Activated naive CD4-positive, alpha-beta T cell treated with anti-CD3 and anti-CD28 coated beads for 36 hours (primary cell): ENCODE measurements at regions not wholly inside any gene's neighbourhood (a gene's known extent, or its start where the extent isn't known, plus 50 kb on each side); places are given as distances from the start of the nearest gene placed in this dataset.

ENCODE experiments used
- CTCF ChIA-PET: fragments of 350-600 bp; sonication (Branson Sonifier 250); formaldehyde crosslinking; loops from one replicate; lab custom pipeline; 2021; ENCODE audit warnings: antibody characterized with exemption; lab: Charles Lee
- DNase-seq: peaks from one replicate; pipeline ENCODE4 v3.0.0-alpha.2; 2020
- H3K27ac Mint-ChIP-seq: one replicate; pipeline ENCODE4 v1.8.0; 2021; ENCODE audit warnings: mild to moderate bottlenecking, mixed read lengths
- H3K27me3 Mint-ChIP-seq: one replicate; pipeline ENCODE4 v1.8.0; 2021; ENCODE audit warnings: low read depth, mixed read lengths
- H3K36me3 Mint-ChIP-seq: one replicate; pipeline ENCODE4 v1.8.0; 2021; ENCODE audit warnings: low read depth, mixed read lengths
- H3K4me1 Mint-ChIP-seq: one replicate; pipeline ENCODE4 v1.8.0; 2021; ENCODE audit warnings: low read depth, mixed read lengths
- H3K4me3 Mint-ChIP-seq: one replicate; pipeline ENCODE4 v1.8.0; 2021; ENCODE audit warnings: mild to moderate bottlenecking, moderate library complexity, mixed read lengths
- H3K9me3 Mint-ChIP-seq: one replicate; pipeline ENCODE4 v1.8.0; 2021; ENCODE audit warnings: mixed read lengths
- intact Hi-C: fragments of 100-400 bp; cut with micrococcal nuclease; formaldehyde crosslinking; loops from one replicate; pipeline ENCODE4 v1.15.1; 2023

DNA sequence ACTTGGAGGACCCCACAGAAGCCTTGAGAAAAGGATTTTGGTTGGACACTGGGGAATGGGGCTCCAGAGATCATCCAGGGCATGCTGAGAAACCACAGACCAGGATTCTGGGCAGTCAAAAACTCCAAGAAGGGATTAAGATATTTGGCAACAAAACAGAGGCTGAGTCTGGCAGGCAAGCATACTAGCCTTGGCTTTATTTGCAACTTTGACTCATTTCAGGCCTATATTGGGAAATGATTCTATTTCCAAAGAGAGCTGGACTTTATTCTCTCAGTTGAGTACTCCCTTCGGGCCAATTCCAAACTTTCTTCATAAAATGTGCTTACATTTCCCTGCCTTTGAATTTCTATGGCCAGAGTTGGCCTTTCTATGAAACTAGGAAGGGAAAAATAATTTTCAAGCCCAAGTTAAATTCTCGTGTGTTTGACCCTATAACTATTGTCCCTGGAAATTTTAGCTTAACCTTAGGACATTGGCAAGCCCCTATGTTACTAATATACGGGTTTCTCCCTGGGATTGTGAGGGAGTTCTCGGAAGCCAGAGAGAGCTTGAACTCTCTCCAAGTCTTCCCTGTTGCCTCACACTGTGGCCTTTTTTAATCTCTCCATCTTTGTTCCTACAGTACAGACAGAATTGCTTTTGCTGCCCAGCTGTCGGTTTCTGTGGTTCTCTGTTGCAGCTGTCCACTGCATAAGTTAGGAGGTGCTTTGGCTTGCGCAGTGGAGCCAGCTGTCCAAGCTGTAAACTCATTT is 112.6 kb upstream of the FAM9A start:
- Mint-ChIP-seq H3K4me1 (no peaks in the 10 kb centered on the region), H3K9me3 (no peaks in the 10 kb centered on the region), H3K27ac (no peak overlapping the region), H3K27me3 (no peaks in the 10 kb centered on the region), H3K36me3 (no peaks in the 10 kb centered on the region), H3K4me3 (no peak overlapping the region)
- CTCF ChIA-PET, result no interaction called here
- no peak for DNase-seq
- intact Hi-C loops, result no loop called here

- H3K4me3 Mint-ChIP-seq, result no peak overlapping the region
- no peak overlapping the region for H3K27ac Mint-ChIP-seq
- H3K9me3 Mint-ChIP-seq, result no peaks in the 10 kb centered on the region
- CTCF ChIA-PET, result no interaction called here
- DNase-seq, result no peak
- no peaks in the 10 kb centered on the region for H3K36me3 Mint-ChIP-seq
- H3K4me1 Mint-ChIP-seq, result no peaks in the 10 kb centered on the region
- intact Hi-C loops, result no loop called here
- no peaks in the 10 kb centered on the region for H3K27me3 Mint-ChIP-seq
Measured at GRCh38 chrX:8907688-8908087, 106.5 kb upstream of the FAM9A start.

DNA sequence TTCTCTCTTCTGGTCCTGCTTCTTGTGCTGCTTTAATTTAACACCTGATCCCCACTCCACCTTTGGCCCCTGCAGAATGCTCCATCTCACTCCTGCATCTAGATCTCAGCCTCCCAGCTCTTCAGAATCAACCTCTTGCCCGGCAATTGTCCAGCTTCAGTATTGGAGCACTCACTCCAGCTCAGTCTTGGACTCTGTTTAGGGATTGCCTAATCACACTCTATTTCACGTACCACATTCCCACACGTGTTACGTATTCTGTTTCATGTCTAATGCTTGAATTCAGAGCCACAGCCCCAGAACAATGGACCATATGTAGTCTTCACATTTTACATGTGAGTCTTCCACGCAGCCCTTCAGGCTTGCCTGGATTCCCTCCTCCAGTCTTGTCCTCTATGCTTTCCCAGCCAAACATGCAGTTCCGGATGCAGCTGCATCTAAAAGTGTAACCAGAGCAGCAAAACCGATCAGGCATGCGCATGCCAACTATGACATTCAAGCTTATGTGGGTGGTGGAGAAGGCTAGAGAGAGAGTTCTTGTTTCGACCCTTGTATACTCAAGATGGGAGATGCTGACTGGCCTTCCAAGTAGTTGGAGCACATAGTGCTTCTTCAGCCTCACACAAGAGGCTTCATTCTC is 105.2 kb upstream of the FAM9A start:
- intact Hi-C loops, result no loop called here
- no peak for DNase-seq
- Mint-ChIP-seq H3K4me3 (no peak overlapping the region), H3K9me3 (no peaks in the 10 kb centered on the region), H3K27ac (no peak overlapping the region), H3K27me3 (no peaks in the 10 kb centered on the region), H3K36me3 (no peaks in the 10 kb centered on the region), H3K4me1 (no peaks in the 10 kb centered on the region)
- CTCF ChIA-PET, result no interaction called here

DNA sequence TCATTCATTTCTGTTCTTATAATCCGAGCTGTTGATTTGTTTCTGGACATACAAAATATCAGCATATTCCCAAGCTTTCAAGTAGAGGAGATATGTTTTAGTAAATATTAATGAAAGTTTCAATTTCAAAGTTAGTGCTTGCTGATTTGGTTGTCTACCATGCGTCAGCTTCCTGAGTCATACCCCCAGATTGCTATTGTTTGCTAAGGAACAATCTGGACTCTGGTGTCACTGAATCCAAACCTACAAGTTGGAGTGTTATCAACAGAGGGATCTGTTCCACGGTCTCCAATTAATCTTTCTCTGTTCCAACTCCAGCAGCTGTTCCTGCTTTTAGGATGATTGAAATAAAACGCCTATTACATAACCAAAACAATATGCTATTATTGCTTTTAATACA is 96.1 kb upstream of the FAM9A start:
- no peak for DNase-seq
- H3K9me3 Mint-ChIP-seq, result peaks cover 5% of the 10 kb centered on the region
- H3K27ac Mint-ChIP-seq, result no peak overlapping the region
- no peaks in the 10 kb centered on the region for H3K27me3 Mint-ChIP-seq
- H3K36me3 Mint-ChIP-seq, result no peaks in the 10 kb centered on the region
- no peaks in the 10 kb centered on the region for H3K4me1 Mint-ChIP-seq
- CTCF ChIA-PET, result no interaction called here
- intact Hi-C loops, result no loop called here
- H3K4me3 Mint-ChIP-seq, result no peak overlapping the region

- DNase-seq, result no peak
- CTCF ChIA-PET, result interaction anchor here (1.4 kb wide), 1 partner anchor 11 kb away, joined by 4 read pairs; no protein-coding TSS in a partner anchor
- intact Hi-C loops, result no loop called here
- no peaks in the 10 kb centered on the region for H3K36me3 Mint-ChIP-seq
- no peaks in the 10 kb centered on the region for H3K27me3 Mint-ChIP-seq
- no peak overlapping the region for H3K4me3 Mint-ChIP-seq
- no peaks in the 10 kb centered on the region for H3K4me1 Mint-ChIP-seq
- no peak overlapping the region for H3K27ac Mint-ChIP-seq
- peaks cover 8% of the 10 kb centered on the region for H3K9me3 Mint-ChIP-seq
Measured at GRCh38 chrX:8890794-8891193, 89.6 kb upstream of the FAM9A start.

DNA sequence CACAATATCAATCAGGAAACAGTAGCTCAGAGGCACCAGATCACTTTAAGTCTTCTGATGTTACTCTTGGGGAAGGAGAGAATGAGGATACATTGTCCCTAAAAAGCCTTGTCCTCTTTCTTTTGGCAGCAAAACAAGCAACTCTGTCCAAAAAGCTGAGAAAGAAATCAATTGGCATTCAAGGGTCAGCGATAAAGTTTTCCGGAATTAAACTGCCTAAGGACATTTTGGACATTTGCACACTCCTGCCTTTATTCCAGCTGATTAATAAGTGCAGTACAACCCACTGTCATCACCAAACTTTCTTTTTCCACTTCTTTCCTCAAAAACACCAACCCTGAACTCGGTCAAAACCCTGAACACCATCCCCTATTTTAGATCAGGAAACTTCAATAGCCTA is 85.8 kb upstream of the FAM9A start:
- H3K4me1 Mint-ChIP-seq, result no peaks in the 10 kb centered on the region
- CTCF ChIA-PET, result no interaction called here
- peaks cover 3% of the 10 kb centered on the region for H3K9me3 Mint-ChIP-seq
- DNase-seq, result no peak
- H3K4me3 Mint-ChIP-seq, result no peak overlapping the region
- H3K36me3 Mint-ChIP-seq, result no peaks in the 10 kb centered on the region
- H3K27ac Mint-ChIP-seq, result no peak overlapping the region
- intact Hi-C loops, result no loop called here
- no peaks in the 10 kb centered on the region for H3K27me3 Mint-ChIP-seq

- Mint-ChIP-seq H3K4me3 (no peak overlapping the region), H3K4me1 (no peaks in the 10 kb centered on the region), H3K9me3 (no peaks in the 10 kb centered on the region), H3K36me3 (no peaks in the 10 kb centered on the region), H3K27ac (no peak overlapping the region), H3K27me3 (no peaks in the 10 kb centered on the region)
- intact Hi-C loops, result no loop called here
- CTCF ChIA-PET, result interaction anchor here (0.6 to 1.4 kb wide), 4 partner anchors 10 to 392 kb away, joined by 3 to 4 read pairs (median 3); no protein-coding TSS in a partner anchor
- DNase-seq, result peak; percentile 17
Measured at GRCh38 chrX:8879750-8880149, 78.6 kb upstream of the FAM9A start.

DNA sequence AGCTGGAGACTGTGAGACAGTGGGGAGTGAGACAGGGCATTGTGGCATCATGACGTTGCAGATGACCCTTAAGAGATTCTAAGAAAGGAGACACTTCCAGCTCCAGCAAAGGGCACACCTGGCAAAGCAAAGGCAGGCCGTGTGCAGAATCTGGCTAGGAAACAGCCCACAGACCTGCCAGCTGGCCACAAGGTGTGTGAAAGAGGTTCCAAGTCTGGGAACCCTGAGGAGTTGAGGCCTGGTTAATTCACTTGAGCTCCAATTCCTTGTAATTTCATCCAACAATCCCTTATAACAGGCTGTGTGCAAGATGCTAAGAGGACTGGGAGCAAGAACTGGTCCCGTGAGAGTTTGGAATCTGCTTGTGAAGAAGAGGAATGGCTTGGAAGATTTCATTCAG is 72.8 kb upstream of the FAM9A start:
- Mint-ChIP-seq H3K36me3 (no peaks in the 10 kb centered on the region), H3K4me1 (no peaks in the 10 kb centered on the region), H3K27ac (no peak overlapping the region), H3K27me3 (peaks cover 2% of the 10 kb centered on the region), H3K9me3 (no peaks in the 10 kb centered on the region), H3K4me3 (no peak overlapping the region)
- CTCF ChIA-PET, result no interaction called here
- DNase-seq, result no peak
- intact Hi-C loops, result no loop called here

GRCh38 chrX:8873102-8873501 is 71.9 kb upstream of the FAM9A start:
- DNase-seq, result no peak
- Mint-ChIP-seq H3K9me3 (no peaks in the 10 kb centered on the region), H3K36me3 (no peaks in the 10 kb centered on the region), H3K4me1 (no peaks in the 10 kb centered on the region), H3K27ac (no peak overlapping the region), H3K27me3 (peaks cover 5% of the 10 kb centered on the region), H3K4me3 (no peak overlapping the region)
- CTCF ChIA-PET, result no interaction called here
- intact Hi-C loops, result no loop called here

- CTCF ChIA-PET, result no interaction called here
- no peak overlapping the region for H3K4me3 Mint-ChIP-seq
- H3K9me3 Mint-ChIP-seq, result no peaks in the 10 kb centered on the region
- H3K4me1 Mint-ChIP-seq, result no peaks in the 10 kb centered on the region
- no peak for DNase-seq
- H3K36me3 Mint-ChIP-seq, result no peaks in the 10 kb centered on the region
- peaks cover 5% of the 10 kb centered on the region for H3K27me3 Mint-ChIP-seq
- intact Hi-C loops, result no loop called here
- H3K27ac Mint-ChIP-seq, result no peak overlapping the region
Measured at GRCh38 chrX:8870411-8870810, 69.2 kb upstream of the FAM9A start.

- no peak overlapping the region for H3K4me3 Mint-ChIP-seq
- H3K9me3 Mint-ChIP-seq, result no peaks in the 10 kb centered on the region
- H3K36me3 Mint-ChIP-seq, result no peaks in the 10 kb centered on the region
- CTCF ChIA-PET, result no interaction called here
- H3K27ac Mint-ChIP-seq, result no peak overlapping the region
- H3K27me3 Mint-ChIP-seq, result peaks cover 5% of the 10 kb centered on the region
- no peak for DNase-seq
- intact Hi-C loops, result loop anchor here (5.0 kb wide), 1 partner anchor 837 kb away; no protein-coding TSS in a partner anchor
- no peaks in the 10 kb centered on the region for H3K4me1 Mint-ChIP-seq
Measured at GRCh38 chrX:8869812-8870211, 68.6 kb upstream of the FAM9A start.

GRCh38 chrX:8868906-8869305 is 67.7 kb upstream of the FAM9A start:
- Mint-ChIP-seq H3K27ac (no peak overlapping the region), H3K27me3 (peaks cover 5% of the 10 kb centered on the region), H3K4me1 (no peaks in the 10 kb centered on the region), H3K36me3 (no peaks in the 10 kb centered on the region), H3K4me3 (no peak overlapping the region), H3K9me3 (no peaks in the 10 kb centered on the region)
- CTCF ChIA-PET, result interaction anchor here (0.5 kb wide), 1 partner anchor 58 kb away, joined by 5 read pairs; no protein-coding TSS in a partner anchor
- DNase-seq, result no peak
- intact Hi-C loops, result loop anchor here (5.0 kb wide), 1 partner anchor 838 kb away; no protein-coding TSS in a partner anchor
